ENCODE measurements at regions not wholly inside any gene's neighbourhood (a gene's known extent, or its start where the extent isn't known, plus 50 kb on each side); places are given as distances from the start of the nearest gene placed in this dataset.

DNA sequence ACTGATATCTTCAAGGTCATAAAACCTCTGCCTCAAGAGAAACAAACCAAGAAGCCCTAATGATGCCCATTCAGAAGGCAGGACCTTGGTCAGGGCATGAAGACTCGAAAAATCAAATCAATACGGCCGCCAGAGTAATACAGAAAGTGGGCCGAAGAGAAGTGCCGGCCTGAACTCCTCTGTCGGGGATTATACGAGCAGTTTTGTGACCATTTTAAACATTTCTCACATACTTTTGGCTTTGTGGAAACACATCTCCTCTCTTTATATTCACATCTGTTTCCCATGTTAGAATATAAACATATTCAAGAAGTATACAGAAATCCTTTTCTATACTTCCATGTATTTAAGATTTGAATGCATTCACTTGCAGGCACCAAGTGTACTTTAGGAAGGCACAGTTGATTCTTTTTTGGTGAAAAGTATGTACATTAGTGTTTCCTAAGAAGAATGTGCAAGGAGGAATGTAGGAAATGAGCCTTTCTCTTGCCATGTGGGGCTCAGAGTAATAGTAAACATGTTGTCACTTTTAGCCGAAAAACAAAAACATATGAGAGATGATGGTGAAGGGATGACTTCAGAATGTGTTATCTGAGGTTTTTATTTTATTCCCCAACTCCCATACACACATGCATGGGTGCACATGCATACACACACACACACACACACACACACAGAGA is 707.9 kb upstream of the ID2 start:
- TF ChIP-seq, protein P1, sequence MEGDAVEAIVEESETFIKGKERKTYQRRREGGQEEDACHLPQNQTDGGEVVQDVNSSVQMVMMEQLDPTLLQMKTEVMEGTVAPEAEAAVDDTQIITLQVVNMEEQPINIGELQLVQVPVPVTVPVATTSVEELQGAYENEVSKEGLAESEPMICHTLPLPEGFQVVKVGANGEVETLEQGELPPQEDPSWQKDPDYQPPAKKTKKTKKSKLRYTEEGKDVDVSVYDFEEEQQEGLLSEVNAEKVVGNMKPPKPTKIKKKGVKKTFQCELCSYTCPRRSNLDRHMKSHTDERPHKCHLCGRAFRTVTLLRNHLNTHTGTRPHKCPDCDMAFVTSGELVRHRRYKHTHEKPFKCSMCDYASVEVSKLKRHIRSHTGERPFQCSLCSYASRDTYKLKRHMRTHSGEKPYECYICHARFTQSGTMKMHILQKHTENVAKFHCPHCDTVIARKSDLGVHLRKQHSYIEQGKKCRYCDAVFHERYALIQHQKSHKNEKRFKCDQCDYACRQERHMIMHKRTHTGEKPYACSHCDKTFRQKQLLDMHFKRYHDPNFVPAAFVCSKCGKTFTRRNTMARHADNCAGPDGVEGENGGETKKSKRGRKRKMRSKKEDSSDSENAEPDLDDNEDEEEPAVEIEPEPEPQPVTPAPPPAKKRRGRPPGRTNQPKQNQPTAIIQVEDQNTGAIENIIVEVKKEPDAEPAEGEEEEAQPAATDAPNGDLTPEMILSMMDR (IDR thresholded peaks at IDR 0.05): no peak
- no peak for TF ChIP-seq EZH2 (IDR thresholded peaks at IDR 0.05)
